ENCODE measurements at regions not wholly inside any gene's neighbourhood (a gene's known extent, or its start where the extent isn't known, plus 50 kb on each side); places are given as distances from the start of the nearest gene placed in this dataset.

DNA sequence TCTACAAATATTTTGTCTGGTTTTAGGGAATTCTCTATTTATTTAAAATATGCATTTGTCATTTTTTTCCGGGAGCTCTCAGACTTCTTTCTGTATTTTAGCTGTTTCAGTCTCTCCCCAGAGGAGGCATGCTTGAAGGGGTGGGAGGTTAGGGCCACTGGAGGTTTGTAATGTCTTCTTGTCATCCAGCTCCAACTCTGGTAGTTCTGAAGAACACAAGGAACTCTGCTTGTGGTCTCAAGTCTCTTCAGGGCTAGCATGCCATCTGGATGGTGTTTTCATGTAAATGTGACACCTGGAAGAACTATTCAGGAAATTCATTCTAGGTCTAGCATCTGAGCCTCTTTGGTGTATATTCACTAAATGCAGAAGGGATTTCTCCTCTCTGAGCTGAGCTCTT, 518.4 kb upstream of the DCC start:
- H3K4me3 ChIP-seq (ENCODE audit: low read length), result no peak overlapping the region
- no peak for DNase-seq (ENCODE audit: low read depth, low spot score)

DNA sequence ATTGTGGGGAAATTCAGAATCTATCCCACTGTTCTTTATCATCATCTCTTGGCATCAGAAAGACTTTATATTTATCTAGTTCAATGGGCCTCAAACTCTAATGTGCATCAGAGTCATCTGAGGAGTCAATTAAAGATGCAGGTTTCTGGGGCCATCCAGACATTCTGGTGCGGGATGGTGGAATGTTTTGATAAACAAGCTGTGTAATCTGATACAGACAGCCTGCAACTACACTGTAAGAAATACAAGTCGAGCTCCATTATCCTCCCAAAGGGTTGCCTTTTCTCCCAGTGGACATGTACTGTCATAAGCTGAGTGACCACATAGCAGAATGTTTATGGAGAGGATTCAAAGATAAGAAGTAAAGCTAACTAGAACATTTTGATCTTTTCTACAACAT, 515.3 kb upstream of the DCC start:
- no peak for DNase-seq (ENCODE audit: low read depth, low spot score)
- H3K4me3 ChIP-seq (ENCODE audit: low read length), result no peak overlapping the region

DNA sequence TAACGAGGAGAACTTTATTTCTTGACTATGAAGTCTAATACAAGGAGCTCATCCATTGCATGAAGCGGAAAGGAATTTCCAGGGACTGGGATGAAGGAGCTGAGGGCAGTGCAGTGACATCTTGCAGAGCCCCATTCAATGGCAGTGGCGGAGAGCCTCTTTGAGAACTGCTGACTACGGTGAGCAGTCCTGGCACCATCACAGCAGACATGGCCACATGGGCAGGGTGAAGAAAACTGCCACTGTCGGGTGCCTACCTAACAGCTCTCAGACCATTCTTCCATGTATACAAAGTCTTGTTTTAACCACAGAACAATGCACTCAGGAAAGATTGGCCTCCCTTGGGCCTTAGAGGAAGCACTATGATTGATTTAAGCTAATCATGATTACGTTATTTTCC, 506.1 kb upstream of the DCC start:
- DNase-seq (ENCODE audit: low read depth, low spot score), result no peak
- no peak overlapping the region for H3K4me3 ChIP-seq (ENCODE audit: low read length)

DNA sequence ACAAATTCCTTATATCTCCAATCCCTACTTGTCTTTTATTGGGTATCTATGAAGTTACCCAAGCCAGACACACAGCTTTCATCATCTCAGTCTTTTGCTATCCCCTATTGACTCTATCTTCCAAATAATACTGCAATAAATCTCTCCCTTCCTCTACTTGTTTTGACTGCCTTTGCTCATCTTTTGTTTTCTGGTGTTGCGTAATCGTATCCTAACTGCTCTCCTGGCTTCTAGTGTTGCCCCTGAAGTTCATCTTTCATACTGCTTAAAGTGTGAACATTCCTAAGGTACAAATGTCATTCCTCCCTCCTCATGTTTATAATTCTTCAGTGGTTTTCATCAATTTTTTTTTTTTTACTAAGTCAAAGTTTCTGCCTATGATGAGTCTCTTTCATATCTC, 491.3 kb upstream of the DCC start:
- H3K4me3 ChIP-seq (ENCODE audit: low read length), result no peak overlapping the region
- DNase-seq (ENCODE audit: low read depth, low spot score), result no peak

DNA sequence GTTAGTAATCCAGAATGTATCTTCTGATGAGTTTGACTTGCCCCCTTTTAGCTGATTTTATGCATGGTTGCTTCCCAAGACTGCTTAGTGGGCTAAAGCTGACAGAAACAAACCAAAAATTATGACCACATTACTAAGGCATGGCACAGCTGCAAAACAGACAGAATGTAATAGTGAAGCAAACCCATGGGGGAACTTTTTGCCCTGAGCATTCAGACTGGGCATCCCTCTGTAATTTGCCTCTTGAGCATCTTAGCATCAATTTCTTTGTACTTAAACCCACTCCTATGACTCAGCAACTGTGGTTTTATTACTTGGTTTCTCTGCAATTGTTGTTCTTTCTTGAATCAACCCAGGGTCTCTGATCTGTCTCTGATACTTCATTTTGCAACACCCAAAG, 487.3 kb upstream of the DCC start:
- DNase-seq (ENCODE audit: low read depth, low spot score), result no peak
- H3K4me3 ChIP-seq (ENCODE audit: low read length), result no peak overlapping the region

DNA sequence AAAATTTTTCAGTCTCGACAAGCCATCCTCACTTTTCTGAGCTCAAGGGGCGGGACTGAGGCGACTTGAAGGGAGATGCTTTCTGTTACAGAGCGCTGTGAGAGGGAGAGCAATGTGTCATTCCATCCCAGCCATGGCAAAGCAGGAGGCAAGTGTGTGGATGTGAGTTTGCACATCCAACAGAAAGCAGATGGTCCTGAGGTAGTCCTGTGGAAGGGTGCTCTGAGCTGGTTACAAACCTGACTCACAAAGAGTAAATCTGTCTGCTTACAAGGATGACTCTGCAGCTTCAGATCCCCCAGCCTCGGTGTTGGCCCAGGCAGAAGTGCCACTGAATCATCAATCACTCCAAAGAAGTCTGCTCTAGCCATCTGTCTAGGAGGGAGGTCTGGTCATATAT, 482.0 kb upstream of the DCC start:
- H3K4me3 ChIP-seq (ENCODE audit: low read length), result no peak overlapping the region
- DNase-seq (ENCODE audit: low read depth, low spot score), result no peak

DNA sequence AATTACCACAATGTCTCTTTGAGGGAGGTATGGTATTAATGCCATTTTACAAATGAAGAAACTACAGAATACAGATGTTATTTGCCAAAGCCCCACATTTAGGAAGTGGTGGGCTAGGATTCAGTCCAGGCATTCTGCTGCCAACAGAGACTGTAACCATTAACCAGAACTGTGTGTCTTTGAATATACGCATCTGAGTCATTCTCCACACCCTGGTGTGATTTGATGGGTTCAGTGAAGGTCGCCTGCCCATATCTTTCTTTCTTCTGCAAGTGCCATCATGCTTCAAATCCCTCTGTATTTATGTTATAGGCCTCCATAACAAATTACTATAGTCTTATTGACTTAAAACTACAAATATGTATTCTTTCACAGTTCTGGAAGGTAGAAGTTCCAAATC, 479.0 kb upstream of the DCC start:
- H3K4me3 ChIP-seq (ENCODE audit: low read length), result no peak overlapping the region
- no peak for DNase-seq (ENCODE audit: low read depth, low spot score)

DNA sequence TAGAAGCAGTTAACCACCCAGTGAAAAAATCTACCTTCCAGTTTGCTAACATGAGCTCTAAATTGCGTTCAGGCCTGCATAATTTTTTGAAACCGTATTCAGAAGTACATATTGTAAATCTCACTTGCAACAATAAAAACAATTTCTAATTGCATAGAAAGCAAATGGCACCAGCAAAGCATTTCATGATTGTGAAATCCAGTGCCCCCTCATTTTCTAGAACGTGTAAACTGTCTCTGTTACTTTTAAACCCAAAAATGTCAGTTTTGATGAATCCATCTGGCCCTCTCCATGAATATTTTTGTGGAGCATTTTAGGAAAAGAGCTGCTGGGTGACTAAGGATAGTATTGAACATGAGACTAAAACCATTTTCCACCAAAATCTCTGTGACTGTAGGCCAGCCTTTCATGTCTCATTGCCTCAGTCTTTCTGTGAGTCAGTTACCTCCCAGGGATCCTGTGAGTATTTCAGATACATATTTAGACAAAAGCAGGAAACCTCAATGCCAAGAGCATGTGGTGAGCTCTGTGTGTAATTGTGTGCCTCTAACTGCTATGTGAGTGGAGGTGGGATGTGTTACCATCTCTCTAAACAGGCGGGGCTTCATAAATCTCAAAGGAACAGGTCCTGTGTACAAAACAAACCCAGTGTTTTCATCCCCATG, 477.8 kb upstream of the DCC start:
- H3K4me3 ChIP-seq (ENCODE audit: low read length), result no peak overlapping the region
- DNase-seq (ENCODE audit: low read depth, low spot score), result no peak

DNA sequence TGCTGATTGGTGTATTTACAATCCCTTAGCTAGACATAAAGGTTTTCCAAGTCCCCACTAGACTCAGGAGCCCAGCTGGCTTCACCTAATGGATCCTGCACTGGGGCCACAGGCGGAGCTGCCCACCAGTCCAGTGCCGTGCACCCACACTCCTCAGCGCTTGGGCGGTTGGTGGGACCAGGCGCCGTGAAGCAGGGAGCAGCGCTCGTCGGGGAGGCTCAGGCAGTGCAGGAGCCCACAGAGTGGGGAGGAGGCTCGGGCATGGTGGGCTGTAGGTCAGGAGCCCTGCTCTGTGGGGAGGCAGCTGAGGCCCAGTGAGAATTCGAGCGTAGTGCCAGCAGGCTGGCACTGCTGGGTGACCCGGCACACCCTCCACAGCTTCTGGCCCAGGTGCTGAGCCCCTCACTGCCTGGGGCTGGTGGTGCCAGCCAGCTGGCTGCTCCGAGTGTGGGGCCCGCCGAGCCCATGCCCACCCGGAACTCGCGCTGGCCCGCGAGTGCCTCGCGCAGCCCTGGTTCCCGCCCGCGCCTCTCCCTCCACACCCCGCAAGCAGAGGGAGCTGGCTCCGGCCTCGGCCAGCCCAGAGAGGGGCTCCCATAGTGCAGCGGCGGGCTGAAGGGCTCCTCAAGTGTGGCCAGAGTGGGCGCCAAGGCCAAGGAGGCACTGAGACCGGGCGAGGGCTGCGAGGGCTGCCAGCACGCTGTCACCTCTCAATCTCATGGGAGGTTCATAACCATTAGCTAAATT, 475.6 kb upstream of the DCC start:
- DNase-seq (ENCODE audit: low read depth, low spot score), result no peak
- no peak overlapping the region for H3K4me3 ChIP-seq (ENCODE audit: low read length)

DNA sequence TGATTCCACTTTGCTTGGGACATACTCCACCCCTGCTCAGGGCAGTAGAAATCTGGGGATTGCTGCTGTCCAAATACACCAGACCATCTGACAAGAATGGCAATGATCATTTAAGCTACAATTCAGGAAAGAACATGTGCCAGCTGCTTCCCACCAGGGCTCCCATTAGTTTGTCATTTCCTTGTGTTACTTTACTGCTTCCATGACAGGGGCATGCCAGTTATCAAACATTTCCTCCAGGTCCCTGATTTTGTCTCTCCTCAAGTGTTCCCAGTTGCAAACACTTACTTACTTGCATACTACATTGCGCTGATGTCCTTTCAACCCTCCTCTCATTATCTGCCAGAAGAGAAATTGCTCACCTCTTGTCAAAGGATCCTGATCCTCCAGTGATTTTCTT, 474.5 kb upstream of the DCC start:
- H3K4me3 ChIP-seq (ENCODE audit: low read length), result no peak overlapping the region
- no peak for DNase-seq (ENCODE audit: low read depth, low spot score)

DNA sequence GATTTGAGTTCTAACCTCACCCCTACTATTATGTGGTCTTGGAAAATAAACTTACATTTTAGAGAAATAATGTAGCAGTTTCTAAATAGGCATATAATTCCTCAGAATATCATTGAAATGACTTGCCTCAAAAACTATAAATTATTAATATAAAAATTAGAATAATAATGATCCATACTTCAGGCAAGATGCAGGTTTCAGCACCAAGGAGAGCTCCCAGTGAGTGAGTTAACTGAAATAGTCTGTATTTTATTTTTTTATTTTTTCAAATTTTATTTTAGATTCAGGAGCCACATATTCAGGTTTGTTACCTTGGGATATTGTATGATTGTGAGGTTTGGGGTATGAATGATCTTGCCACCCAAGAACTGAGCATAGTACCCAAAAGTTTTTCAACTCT, 472.2 kb upstream of the DCC start:
- peak; percentile 16 for DNase-seq (ENCODE audit: low read depth, low spot score)
- H3K4me3 ChIP-seq (ENCODE audit: low read length), result no peak overlapping the region

DNA sequence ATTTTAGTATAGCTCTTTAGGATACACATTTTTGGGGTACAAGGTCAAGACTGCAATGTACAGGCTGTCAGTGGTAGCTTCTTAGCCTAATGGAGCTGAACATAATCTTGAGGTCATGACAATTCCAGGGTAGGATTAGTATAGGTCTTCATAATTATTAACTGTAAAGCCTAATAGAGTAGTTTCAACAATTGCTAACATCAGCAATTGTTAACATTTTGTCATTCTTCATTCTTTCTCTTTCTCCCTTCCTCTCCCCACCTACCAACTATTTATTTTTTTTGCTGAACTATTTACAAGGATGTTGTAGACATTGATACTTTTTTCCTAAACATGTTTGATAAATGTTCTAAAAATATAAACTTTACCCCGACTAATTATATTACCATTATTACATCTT, 461.3 kb upstream of the DCC start:
- no peak overlapping the region for H3K4me3 ChIP-seq (ENCODE audit: low read length)
- DNase-seq (ENCODE audit: low read depth, low spot score), result no peak

DNA sequence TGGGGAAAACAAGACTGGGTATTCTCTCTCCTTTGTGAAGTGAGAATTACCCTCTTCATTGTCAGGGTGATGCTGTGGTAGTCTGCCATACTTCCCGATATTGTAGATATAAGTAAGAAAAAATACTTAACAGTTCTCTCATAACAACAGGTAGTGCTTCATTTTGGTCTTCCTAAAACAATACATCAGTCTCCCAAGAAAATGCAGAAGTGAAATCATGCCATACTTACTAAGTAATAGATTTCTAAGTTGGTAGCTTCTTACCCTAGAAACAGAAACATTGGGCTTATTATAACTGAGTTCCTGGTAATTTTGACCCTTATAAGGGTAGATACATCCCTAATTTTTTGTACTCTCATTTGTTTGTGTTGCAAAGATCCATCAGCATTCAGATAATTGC, 460.7 kb upstream of the DCC start:
- DNase-seq (ENCODE audit: low read depth, low spot score), result no peak

DNA sequence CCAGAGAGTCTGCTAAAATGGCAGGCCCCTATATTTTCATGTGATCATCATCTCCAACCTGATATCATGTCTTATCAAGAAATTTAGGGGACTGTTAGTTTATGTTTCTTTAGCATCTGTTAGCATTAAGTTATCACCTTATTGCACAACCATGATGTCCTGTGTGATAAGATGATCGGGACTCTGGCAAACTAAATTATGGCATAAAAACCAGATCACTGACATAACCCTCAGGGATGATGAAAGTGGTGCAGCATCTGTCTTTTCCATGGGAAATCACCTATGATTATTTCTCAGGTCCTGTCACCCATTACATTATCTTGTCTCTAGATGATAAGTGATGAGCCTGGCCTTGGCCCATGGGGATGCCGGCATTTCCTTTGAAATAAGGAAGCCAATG, 458.6 kb upstream of the DCC start:
- H3K4me3 ChIP-seq (ENCODE audit: low read length), result no peak overlapping the region
- DNase-seq (ENCODE audit: low read depth, low spot score), result no peak

More for the DNA sequence above, 460.7 kb upstream of the DCC start:
- no peak overlapping the region for H3K4me3 ChIP-seq (ENCODE audit: low read length)

DNA sequence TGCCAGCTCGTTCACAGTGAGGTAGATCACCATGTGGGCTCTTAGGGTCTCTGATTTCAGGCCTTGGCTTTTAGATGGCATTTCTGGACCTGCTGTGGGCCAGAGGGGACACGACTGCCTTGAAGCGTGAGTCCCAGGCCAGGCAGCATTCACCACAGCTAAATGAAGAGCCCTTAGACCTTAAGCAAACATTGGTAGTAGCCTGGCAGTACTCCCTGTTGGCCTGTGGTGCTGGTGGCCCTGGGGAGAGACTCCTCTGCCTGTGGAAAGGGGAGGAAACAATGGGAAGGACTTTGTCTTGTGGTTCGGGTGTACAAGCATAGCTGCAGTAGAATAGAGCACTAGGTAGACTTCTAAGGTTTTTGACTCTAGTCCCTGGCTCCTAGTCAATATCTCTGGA, 456.0 kb upstream of the DCC start:
- H3K4me3 ChIP-seq (ENCODE audit: low read length), result no peak overlapping the region
- DNase-seq (ENCODE audit: low read depth, low spot score), result no peak

DNA sequence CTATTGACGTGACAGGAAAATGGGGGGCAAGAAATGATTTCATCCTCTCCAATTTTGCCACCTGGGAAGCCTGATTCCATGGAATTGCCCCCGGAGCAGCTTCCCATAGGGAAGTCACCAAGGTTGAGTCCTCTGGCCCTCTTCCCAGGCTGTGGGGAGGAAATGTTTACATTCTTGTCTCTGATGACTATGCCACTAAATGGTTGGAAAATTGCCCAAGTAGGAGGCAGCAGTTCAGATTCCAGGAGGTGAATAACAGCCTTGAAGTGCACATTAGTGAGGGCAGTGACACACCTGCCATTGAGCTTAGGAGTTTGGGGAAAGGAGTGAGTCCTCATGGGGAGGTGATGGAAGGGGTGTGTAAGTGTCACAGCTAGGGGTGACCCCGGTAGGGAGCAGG, 449.2 kb upstream of the DCC start:
- no peak overlapping the region for H3K4me3 ChIP-seq (ENCODE audit: low read length)
- DNase-seq (ENCODE audit: low read depth, low spot score), result no peak

DNA sequence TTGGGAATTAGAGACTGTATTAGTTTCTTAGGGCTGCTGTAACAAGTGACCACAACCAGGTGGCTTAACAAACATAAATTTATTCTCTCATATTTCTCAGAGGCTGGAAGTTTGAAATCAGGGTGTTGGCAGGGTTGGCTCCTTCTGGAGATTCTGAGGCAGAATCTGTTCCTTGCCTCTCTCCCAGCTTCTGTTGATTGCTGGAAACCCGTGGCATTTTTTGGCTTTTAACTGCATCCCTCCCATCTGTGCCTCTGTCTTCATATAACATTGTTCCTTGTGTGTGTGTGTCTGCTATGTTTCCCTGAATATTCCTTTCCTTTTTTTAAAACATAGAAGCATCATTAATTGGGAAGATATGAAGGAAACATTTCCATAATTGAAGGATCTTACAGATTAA, 448.1 kb upstream of the DCC start:
- DNase-seq (ENCODE audit: low read depth, low spot score), result no peak
- H3K4me3 ChIP-seq (ENCODE audit: low read length), result no peak overlapping the region

DNA sequence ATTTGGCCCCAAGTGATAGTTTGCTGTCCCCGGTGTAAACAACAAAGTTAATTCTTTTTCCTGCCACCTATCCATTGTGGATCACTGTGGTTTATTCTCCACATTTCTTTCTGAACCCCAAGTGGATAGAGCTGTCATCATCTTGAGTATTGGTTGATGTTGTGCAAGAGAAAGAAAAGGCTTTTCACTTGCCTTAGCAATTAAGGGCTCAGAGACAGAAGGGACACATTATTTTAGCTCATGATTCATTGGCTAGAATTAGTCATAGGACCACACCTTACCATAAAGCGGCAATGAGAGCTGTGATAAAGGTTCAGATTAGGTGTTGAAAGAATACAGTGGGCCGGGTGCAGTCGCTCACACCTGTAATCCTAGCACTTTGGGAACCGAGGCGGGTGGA, 442.1 kb upstream of the DCC start:
- no peak for DNase-seq (ENCODE audit: low read depth, low spot score)
- no peak overlapping the region for H3K4me3 ChIP-seq (ENCODE audit: low read length)

DNA sequence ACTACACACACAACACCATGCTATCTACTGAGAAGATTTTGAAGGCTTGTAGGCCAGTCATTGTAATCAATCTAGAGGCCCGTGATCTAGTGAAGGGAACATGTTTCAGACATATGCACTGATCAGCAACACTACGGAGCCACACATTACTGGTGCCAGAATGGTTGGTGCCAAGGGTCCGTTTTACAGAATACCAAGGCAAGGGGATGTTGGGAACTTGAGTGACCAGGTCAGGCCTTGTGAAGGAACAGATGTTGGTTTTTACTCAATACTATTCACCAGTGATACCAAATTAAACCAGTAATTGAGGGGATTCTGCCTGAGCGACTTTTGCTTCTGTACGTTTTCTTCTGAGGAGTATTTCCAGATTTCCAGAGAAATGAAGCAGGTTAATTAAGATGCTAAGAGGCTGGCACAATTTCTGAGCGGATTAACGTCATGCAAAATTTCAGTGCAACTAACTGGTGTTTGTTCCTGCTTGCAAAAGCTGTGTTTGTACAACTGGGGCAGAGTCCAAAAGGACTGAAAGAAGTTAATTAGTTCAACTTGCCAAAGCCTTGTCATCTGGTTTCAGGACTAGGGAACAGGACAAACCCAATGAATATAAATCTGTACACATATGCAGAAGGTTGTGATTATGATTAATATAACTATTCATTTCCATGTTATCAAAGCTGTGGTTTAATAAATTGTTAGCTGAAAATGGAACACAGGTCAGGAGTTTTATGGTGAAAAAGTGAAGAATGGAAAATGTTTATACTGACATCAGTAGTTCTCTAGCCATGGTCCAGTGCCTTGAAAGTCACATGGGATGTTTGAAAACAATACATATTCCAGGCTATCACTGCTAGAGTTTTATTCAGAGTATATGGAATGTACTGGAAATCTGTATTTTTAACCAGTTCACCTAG, 432.1 kb upstream of the DCC start:
- no peak for DNase-seq (ENCODE audit: low read depth, low spot score)
- no peak overlapping the region for H3K4me3 ChIP-seq (ENCODE audit: low read length)

DNA sequence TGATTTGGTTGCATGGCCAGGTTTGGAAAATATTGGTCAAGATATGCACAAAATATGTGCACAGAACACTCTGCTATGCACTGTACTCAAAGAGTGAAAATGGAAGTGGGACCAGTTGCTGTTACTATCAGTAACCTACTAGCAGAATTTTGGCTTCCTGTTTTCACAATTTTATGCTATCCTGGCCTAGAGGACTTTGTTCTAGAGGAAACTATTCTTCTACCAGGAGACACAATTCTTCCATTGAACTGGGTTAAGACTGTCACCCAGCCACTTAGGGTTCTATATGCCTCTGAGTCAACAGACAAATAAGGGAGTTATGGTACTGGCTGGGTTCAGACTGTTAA, 431.4 kb upstream of the DCC start:
- H3K4me3 ChIP-seq (ENCODE audit: low read length), result no peak overlapping the region
- DNase-seq (ENCODE audit: low read depth, low spot score), result no peak

Measured in Jurkat, Clone E6-1 (cell line).